Heart right ventricle (tissue), 16 donors: ENCODE measurements at regions not wholly inside any gene's neighbourhood (a gene's known extent, or its start where the extent isn't known, plus 50 kb on each side); places are given as distances from the start of the nearest gene placed in this dataset.

ENCODE experiments used
- ATAC-seq, 8 donors: fragments of 200-7000 bp; cut with Tn5 transposase; one replicate each; pipeline ENCODE4 v1.9.1; 2020; ENCODE audit warnings: mild to moderate bottlenecking in 8 of 8, moderate library complexity in 8 of 8, moderate number of reproducible peaks in 1 of 8
- DNase-seq, 2 donors: peaks; one replicate each; pipeline ENCODE4 v3.0.0-alpha.2; 2020
- H3K27ac ChIP-seq, 10 donors: fragments of 200-600 bp; sonication (generic) in 2 of 10; one replicate each; pipeline versions ENCODE4 v1.5.0 to v1.8.0; 2020 to 2022; ENCODE audit warnings: mild to moderate bottlenecking in 3 of 10
- H3K27me3 ChIP-seq, 7 donors: fragments of 200-600 bp; one replicate each; pipeline ENCODE4 v1.8.0; 2021 to 2022; ENCODE audit warnings: mild to moderate bottlenecking in 2 of 7
- H3K36me3 ChIP-seq, 9 donors: fragments of 200-600 bp; sonication (generic) in 1 of 9; one replicate each; pipeline versions ENCODE4 v1.5.0 to v1.8.0; 2020 to 2022; ENCODE audit warnings: mild to moderate bottlenecking in 2 of 9
- H3K4me1 ChIP-seq, 9 donors: fragments of 200-600 bp; sonication (generic) in 1 of 9; one replicate each; pipeline versions ENCODE4 v1.5.0 to v1.8.0; 2020 to 2022; ENCODE audit warnings: mild to moderate bottlenecking in 4 of 9
- H3K4me3 ChIP-seq, 10 donors: fragments of 200-600 bp; sonication (generic) in 2 of 10; one replicate each; pipeline versions ENCODE4 v1.5.0 to v1.8.0; 2020 to 2022; ENCODE audit warnings: mild to moderate bottlenecking in 7 of 10, moderate library complexity in 2 of 10
- H3K9me3 ChIP-seq, 11 donors: fragments of 200-600 bp in 10 of 11; sonication (generic) in 2 of 11; one replicate each; pipeline versions ENCODE4 v1.5.0 to v1.8.0; 2013 to 2022; ENCODE audit warnings: mild to moderate bottlenecking in 2 of 11, control low read depth in 1 of 11, moderate library complexity in 1 of 11
- WGBS, 2 donors: extraction: QIAGEN DNeasy Blood & Tissue Kit; methylation state at CpG; one replicate each; pipeline ENCODE4 v1.1.7; 2013; ENCODE audit warnings: inconsistent platforms in 1 of 2; 5-methylcytosine and 5-hydroxymethylcytosine counted together
- intact Hi-C, 10 donors: fragments of 100-400 bp; cut with DNase I; formaldehyde crosslinking; loops; one replicate each; pipeline versions ENCODE4 v1.11.1 to v1.14.2; 2022
- TF ChIP-seq, protein P1 (sequence below), 9 donors: fragments of 200-600 bp; sonication (generic) in 2 of 9; IDR thresholded peaks; one replicate each; pipeline versions ENCODE4 v1.5.0 to v1.8.0; 2021 to 2022; ENCODE audit warnings: antibody characterized with exemption in 9 of 9, mild to moderate bottlenecking in 5 of 9, moderate library complexity in 1 of 9
- donor health status: Arrhythmogenic right ventricular cardiomyopathy.
- donor health status: ischemic (EF 13 %, LVEDD 7.1; RV severe dilation, severe dysfunction).
- donor health status: healthy with polysubstance abuse.
- donor health status: DM: no; HTN: yes; CAD: no.
- donor health status: DM: no; HTN: no; CAD: no.
- donor health status: ischemic (EF 25% LVEDD 6.9; RV normal size, moderate dysfunction).
- donor health status: ischemic (EF 25% LVEDD 5.7; RV mildly dilated, moderate dysfunction).
- donor health status: healthy.
- donor health status: DM: yes; HTN: yes; CAD: no.
- donor health status: Ischemic cardiomyopathy.
- donor health status: ischemic (EF 35%, LVEDD 5.7; RV mildly dilated, moderate dysfunction).
- donor health status: nonischemic (EF 11% LVEDD 7.7; RV severe dilation, severe dysfunction).
- donor health status: DM: yes; HTN: yes; CAD: no.
- donor health status: PGD.
- donor health status: ischemic (EF 29% LVEDD 5.4; RV normal size, mild dysfunction).
- donor health status: nonischemic (EF 23%, LVEDD 6.1; RV moderate dilation, normal function).

DNA sequence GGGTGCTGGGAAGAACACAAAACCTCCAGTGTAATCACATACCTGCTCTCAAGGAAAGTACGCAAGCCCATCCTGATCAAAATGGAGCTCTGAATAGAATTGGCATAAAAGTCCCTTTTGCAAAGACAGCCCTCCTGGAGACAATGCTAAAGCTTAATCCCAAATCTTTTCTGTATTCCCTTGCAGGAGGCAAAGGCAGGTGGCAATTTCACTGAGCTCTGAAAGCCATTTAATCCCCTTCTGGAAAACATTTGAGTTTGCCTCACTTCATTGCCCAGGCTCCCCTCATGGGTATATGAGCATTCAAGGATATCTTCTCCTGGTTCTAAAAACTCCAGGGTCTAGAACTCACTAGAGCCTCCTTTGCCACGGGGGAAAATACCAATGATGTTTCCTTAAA is 310.2 kb upstream of the CNR1 start:
- H3K9me3 ChIP-seq, result peaks cover 0 to 7% (median 0%) of the 10 kb centered on the region in 11 donors
- no peaks in the 10 kb centered on the region for H3K4me1 ChIP-seq
- TF ChIP-seq, protein P1, sequence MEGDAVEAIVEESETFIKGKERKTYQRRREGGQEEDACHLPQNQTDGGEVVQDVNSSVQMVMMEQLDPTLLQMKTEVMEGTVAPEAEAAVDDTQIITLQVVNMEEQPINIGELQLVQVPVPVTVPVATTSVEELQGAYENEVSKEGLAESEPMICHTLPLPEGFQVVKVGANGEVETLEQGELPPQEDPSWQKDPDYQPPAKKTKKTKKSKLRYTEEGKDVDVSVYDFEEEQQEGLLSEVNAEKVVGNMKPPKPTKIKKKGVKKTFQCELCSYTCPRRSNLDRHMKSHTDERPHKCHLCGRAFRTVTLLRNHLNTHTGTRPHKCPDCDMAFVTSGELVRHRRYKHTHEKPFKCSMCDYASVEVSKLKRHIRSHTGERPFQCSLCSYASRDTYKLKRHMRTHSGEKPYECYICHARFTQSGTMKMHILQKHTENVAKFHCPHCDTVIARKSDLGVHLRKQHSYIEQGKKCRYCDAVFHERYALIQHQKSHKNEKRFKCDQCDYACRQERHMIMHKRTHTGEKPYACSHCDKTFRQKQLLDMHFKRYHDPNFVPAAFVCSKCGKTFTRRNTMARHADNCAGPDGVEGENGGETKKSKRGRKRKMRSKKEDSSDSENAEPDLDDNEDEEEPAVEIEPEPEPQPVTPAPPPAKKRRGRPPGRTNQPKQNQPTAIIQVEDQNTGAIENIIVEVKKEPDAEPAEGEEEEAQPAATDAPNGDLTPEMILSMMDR (IDR thresholded peaks at IDR 0.05), result no peak
- peaks cover 0 to 4% (median 0%) of the 10 kb centered on the region in 7 donors for H3K27me3 ChIP-seq
- intact Hi-C loops, result no loop called here
- DNase-seq (no peak), ATAC-seq (no peak)
- no peaks in the 10 kb centered on the region for H3K36me3 ChIP-seq
- H3K27ac ChIP-seq, result no peak overlapping the region
- 68 to 70% methylated on average over 2 of the region's 2 CpGs for WGBS, 2 donors
- no peak overlapping the region for H3K4me3 ChIP-seq

GRCh38 chr6:88474720-88475119 is 308.6 kb upstream of the CNR1 start:
- no peak for DNase-seq
- Histone ChIP-seq H3K36me3 (no peaks in the 10 kb centered on the region), H3K27me3 (peaks cover 0 to 4% (median 0%) of the 10 kb centered on the region in 7 donors), H3K27ac (no peak overlapping the region), H3K4me3 (no peak overlapping the region), H3K4me1 (no peaks in the 10 kb centered on the region), H3K9me3 (peaks cover 0 to 7% (median 0%) of the 10 kb centered on the region in 11 donors)
- intact Hi-C loops, result no loop called here
- TF ChIP-seq, protein P1 (IDR thresholded peaks at IDR 0.05), result no peak
- ATAC-seq, result no peak

DNA sequence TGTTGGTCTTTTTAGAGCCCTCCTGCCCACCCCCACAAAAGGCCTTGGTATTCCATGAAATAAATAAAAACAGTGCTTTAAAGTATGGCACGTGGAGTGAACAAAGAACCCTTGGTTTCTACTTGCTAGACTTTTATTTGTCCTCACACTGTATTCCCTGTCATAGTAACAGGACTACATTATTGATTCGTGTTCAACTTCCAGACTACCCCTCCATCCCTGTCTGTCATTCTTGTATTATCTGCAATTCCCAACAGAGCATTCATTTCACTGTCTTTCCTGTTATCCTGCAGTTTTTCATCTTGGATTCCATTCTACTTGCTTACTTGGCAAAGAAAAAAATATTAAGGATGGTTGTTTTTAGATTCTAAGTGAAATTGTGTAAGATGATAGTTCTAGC is 307.4 kb upstream of the CNR1 start:
- no peaks in the 10 kb centered on the region for H3K4me1 ChIP-seq
- ATAC-seq (no peak), DNase-seq (no peak)
- H3K27ac ChIP-seq, result no peak overlapping the region
- H3K4me3 ChIP-seq, result no peak overlapping the region
- H3K9me3 ChIP-seq, result peaks cover 0 to 7% (median 0%) of the 10 kb centered on the region in 11 donors
- TF ChIP-seq, protein P1 (IDR thresholded peaks at IDR 0.05), result no peak
- 35% methylated on average over 2 of the region's 2 CpGs for WGBS, 2 donors
- peaks cover 0 to 4% (median 0%) of the 10 kb centered on the region in 7 donors for H3K27me3 ChIP-seq
- H3K36me3 ChIP-seq, result no peaks in the 10 kb centered on the region
- intact Hi-C loops, result no loop called here

DNA sequence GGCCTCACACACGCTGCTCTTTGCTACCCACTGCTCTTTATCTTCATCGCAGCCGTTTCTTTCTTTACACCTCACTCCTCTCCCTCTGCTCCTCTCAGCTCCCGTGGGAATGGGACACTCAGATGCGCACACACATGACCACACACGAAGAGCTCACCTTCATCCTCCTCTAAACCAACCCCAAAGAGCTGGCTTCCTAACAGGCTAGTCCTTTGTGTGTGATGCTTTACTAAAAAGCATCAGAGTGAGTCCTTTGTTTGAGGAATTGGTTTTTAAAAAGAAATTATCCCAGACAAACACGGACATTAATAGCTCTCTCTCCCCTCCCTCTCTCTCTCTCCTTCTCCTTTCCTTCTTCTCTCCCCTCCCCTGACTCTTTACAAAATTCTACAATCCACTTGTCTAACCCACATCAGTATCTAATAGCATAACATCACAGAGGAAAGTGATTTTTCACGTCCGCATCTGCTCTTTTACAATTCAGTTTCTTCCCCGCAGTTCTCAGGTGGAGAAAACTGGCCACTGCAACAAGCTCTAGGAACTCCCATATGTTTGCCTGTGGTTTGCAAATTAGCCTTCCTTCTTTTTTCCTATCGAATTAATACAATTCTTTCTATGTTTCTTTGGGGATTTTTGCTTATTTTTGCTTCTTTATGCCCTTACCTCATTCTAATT is 306.8 kb upstream of the CNR1 start:
- ATAC-seq (no peak), DNase-seq (no peak)
- TF ChIP-seq, protein P1 (IDR thresholded peaks at IDR 0.05), result no peak
- H3K27ac ChIP-seq, result no peak overlapping the region
- 32 to 42% methylated on average over 11 of the region's 11 CpGs for WGBS, 2 donors
- intact Hi-C loops, result no loop called here
- H3K9me3 ChIP-seq, result peaks cover 0 to 7% (median 0%) of the 10 kb centered on the region in 11 donors
- no peak overlapping the region for H3K4me3 ChIP-seq
- no peaks in the 10 kb centered on the region for H3K4me1 ChIP-seq
- H3K36me3 ChIP-seq, result no peaks in the 10 kb centered on the region
- peaks cover 0 to 4% (median 0%) of the 10 kb centered on the region in 7 donors for H3K27me3 ChIP-seq
